Skeletal muscle cell (primary cell): ENCODE measurements at regions not wholly inside any gene's neighbourhood (a gene's known extent, or its start where the extent isn't known, plus 50 kb on each side); places are given as distances from the start of the nearest gene placed in this dataset.
"Not testable (repeated sequence)": the region's sequence is repeated elsewhere in the genome, so short reads cannot be mapped to it uniquely, and the experiment has no call there.

Experiments
- DNase-seq: peaks from one replicate; pipeline ENCODE4 v3.0.0-alpha.2; 2010; ENCODE audit warnings: low read depth
- H3K4me3 ChIP-seq: 2 replicates; pipeline ENCODE4 v1.5.1; 2011; ENCODE audit warnings: low read depth, mild to moderate bottlenecking, control low read depth, low read length, moderate library complexity

DNA sequence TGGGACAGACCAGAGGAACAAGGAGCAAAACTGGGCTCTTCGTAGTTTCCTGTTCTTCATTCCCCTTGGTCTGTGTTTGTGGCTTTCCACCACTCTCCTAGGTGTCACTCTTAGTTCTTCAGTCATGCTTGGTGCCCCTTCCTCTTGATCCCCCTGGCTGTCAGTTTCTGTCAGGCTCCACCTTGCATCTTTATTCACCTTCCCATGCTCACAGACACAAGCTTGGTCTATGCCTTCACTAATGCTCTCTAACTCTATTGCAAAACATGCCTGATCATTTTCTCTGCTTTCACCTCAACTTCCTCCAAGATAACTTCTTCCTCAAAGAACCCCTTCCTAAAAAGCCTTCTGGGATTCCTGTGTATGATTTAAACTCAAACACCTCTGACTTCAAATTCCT lies 122.9 kb downstream of the GLUL start:
- no peak overlapping the region for H3K4me3 ChIP-seq

GRCh38 chr1:182264185-182264584 lies 127.4 kb downstream of the GLUL start:
- DNase-seq, result no peak
- H3K4me3 ChIP-seq, result no peak overlapping the region

More for the DNA sequence above, 122.9 kb downstream of the GLUL start:
- no peak for DNase-seq

DNA sequence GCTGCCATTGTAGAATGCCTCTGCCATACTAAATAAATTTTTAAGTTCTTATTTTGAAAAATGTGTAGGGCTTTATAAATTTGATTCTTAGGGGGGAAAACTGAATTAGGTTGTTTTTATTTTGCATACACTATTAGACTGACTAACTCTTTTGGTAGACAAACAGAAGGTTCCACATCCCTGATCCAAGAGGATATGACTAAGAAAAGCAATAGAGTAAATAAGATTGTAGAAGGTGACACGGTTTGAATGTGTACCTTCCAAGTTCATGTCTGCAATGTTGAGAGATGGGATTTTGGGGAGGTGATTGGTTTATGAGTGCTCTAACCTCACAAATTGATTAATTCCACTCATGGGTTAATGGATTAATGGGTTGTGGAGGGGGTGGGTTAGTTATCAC lies 127.9 kb downstream of the GLUL start:
- DNase-seq, result no peak
- H3K4me3 ChIP-seq, result no peak overlapping the region

GRCh38 chr1:182262425-182262824 lies 129.2 kb downstream of the GLUL start:
- DNase-seq, result no peak
- no peak overlapping the region for H3K4me3 ChIP-seq

- H3K4me3 ChIP-seq, result no peak overlapping the region
- DNase-seq, result no peak
Observed at GRCh38 chr1:182261655-182262054, 129.9 kb downstream of the GLUL start.

DNA sequence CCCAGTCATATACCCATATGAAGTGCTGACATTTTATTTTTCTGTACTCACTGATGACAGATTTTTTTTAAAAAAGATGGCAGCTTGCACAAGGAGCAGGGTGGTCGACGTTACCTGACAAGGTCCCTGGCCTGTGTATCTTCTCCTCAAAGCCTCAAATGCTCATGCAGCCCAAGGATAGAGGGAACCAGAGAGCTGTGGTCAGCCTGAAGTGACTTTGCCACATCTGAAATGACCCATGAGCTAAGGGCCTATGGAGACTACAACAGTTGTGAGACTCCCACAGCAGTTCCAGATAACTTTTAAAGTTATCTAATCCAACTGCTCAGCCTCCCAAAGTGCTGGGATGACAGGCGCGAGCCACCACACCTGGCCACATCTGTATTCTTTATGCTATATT lies 131.1 kb downstream of the GLUL start:
- H3K4me3 ChIP-seq, result no peak overlapping the region
- DNase-seq, result no peak

DNA sequence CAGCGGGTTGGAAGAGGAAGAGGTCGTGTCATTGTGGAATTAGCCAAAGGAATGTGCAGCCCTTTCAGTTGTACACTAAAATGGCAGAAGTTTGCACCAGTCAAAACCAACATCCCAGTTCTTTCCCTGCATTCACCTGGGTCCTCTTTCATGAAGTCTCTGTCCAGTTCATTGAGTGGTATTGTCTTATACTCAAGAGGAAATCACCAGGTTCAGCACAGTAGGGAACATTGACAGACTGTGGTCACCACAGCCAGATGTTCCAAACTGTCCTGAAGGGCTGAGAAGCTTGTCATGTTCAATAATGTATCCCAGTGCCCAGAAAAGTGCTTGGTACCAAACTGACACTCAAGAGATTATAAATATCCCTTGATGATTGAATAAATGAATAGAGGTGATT lies 131.6 kb downstream of the GLUL start:
- DNase-seq, result no peak
- no peak overlapping the region for H3K4me3 ChIP-seq

DNA sequence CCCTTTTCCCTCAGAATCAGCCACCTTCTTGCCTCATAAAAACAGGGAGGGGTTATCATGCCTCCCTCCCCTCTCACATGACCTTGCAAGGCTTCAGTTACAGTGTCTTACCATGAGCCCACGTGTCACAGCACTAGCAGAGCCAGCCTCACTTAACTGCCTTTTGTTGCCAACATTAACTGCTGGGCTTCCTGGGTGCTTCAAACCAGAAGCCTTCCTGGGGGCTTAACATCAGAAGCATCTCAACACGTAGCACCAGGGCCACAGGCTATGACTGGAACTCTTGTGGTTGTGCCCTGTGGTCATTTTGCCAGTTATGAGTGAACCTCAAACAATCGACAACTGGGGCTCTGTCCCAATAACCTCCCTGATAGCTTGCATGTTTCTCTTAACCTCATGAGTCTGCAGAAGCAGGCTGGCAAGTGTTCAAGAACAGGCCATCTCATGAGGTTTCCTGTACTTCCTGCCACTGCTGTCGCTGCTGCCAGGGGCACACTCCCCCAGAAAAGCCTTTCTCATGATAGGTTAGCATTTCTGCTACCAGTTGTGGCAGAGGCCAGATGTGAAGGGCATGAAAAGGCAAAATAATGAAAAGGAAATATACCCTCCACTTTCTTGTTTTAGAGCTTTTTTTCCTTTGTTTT lies 132.2 kb downstream of the GLUL start:
- peak; percentile 59 for DNase-seq
- no peak overlapping the region for H3K4me3 ChIP-seq

- no peak for DNase-seq
- H3K4me3 ChIP-seq, result no peak overlapping the region
Observed at GRCh38 chr1:182257369-182258063, 134.1 kb downstream of the GLUL start.

DNA sequence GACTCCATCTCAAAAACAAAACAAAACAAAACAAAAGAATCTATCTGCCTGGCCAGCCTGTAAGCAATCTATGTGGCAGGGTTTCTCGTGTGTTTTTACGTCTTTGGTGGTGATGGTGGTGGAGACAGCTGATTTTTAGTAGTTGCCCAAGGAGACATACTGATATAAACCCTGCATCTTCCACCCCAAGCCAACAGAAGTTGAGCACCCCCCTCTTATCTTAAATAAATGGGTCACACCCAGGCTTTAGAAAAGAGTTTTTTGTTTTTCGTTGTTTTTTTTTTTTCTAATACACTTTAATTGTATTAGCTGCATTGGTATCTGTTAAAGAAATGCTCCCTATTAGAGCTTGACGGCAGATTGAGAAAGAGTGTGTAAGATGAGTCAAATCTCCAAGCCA lies 134.7 kb downstream of the GLUL start:
- no peak for DNase-seq
- no peak overlapping the region for H3K4me3 ChIP-seq

- no peak for DNase-seq
- H3K4me3 ChIP-seq, result no peak overlapping the region
Observed at GRCh38 chr1:182255494-182255893, 136.1 kb downstream of the GLUL start.

DNA sequence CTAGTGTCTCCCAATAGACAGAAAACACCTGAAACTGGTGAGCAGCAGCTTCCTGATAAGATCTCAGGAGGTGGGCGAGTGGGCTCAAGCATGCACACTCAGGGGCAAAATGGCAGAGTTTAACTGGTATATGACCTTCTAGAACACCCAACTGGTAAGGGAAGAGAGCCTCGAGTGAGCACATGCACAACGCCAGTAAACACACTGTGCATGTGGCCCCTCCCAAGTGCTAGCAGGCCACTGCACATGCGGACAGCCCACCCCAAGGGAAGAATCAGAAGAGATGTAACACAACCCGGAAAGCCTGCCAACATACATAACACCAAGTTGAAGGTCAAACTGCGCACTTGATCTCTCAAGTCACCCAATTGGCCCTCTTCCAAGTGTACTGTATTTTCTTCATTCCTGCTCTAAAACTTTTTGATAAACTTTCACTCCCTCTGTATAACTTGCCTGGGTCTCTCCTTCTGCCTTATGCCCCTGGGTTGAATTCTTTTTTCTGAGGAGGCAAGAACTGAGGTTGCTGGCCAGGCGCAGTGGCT lies 138.2 kb downstream of the GLUL start:
- no peak for DNase-seq
- no peak overlapping the region for H3K4me3 ChIP-seq

DNA sequence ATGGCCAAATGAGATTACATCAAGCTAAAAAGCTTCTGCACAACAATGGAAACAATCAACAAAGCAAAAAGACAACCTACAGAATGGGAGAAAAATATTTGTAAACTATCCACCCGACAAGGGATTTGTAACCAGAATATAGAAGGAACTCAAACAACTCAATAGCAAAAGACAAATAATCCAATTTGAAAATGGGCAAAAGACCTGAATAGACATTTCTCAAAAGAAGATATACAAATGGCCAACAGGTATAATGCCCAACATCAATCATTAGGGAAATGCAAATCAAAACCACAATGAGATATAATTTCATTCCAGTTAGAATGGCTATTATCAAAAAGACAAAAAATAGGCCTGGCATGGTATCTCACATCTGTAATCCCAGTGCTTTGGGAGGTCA lies 140.0 kb downstream of the GLUL start:
- no peak overlapping the region for H3K4me3 ChIP-seq
- no peak for DNase-seq

DNA sequence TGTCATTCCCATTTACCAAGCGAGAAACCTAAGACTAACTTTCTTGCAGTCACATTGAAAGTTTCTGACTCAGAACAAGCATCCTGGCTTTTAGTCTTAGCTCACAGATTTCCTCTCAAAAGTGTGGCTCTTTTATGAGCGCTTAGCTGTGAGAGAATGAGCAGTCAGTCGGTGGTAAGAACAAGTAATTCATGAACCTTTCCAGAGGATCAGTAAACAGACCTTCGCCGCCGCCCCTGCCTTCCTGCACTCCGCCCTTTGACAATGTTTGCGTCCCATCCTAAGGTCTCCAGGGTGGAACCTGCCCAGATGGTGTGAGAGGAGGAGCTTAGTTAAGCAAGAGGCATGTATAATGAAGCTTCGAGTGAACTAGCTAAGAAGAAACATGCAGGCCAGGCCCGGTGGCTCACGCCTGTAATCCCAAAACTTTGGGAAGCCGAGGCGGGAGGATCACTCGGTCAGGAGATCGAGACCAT lies 142.4 kb downstream of the GLUL start:
- DNase-seq, result no peak
- no peak overlapping the region for H3K4me3 ChIP-seq

DNA sequence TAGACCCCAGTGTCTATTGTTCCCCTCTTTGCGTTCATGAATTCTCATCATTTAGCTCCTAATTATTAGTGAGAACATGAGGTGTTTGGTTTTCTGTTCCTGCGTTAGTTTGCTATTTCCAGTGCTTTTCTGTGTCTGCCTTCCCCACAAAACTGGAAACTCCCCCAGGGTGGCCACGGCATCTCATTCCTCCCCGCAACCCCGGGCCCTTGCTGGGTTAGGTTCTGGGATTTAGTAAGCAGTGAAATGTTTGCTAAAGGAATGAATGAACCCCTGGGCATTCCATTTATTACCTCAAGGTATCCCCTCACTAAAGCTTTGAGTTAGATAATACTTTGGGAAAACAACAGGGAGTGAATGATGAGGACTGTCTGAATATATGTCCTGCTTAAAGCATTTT lies 142.9 kb downstream of the GLUL start:
- no peak for DNase-seq
- no peak overlapping the region for H3K4me3 ChIP-seq

DNA sequence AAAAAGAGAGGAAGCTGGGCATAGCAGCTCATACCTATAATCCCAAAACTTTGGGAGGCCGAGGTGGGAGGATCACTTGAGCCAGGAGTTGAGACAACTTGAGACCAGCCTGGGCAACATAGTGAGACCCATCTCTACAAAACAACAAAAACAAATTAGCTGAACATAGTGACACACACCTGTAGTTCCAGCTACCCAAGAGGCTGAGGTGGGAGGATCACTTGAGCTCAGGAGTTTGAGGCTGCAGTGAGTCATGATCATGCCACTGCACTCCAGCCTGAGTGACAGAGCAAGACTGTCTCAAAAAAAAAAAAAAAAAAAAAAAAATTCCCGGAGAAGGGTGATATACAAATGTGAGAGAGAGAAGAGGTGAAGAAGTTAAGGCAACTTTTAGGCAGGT lies 143.8 kb downstream of the GLUL start:
- H3K4me3 ChIP-seq, DNase-seq: not testable (repeated sequence)

GRCh38 chr1:182246783-182247182 lies 144.8 kb downstream of the GLUL start:
- DNase-seq, result no peak
- no peak overlapping the region for H3K4me3 ChIP-seq

DNA sequence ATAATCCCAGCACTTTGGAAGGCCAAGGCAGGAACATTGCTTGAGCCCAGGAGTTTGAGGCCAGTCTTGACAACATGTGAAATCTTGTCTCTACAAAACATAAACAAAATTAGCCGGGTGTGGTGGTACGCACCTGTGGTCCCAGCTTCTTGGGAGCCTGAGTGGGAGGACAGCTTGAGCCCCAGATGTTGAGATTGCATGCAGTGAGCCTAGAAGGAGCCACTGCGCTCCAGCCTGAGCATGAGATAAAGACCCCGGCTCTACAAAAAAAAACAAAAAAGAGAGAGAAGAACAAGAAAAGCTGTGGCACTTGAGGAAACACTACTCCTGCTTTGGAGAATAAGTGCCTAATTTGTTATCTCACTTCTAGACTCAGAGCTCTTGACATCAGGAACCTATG lies 146.6 kb downstream of the GLUL start:
- no peak for DNase-seq
- no peak overlapping the region for H3K4me3 ChIP-seq

GRCh38 chr1:182244451-182244850 lies 147.1 kb downstream of the GLUL start:
- H3K4me3 ChIP-seq, result no peak overlapping the region
- no peak for DNase-seq

GRCh38 chr1:182242641-182243040 lies 148.9 kb downstream of the GLUL start:
- H3K4me3 ChIP-seq, result no peak overlapping the region
- DNase-seq, result no peak

DNA sequence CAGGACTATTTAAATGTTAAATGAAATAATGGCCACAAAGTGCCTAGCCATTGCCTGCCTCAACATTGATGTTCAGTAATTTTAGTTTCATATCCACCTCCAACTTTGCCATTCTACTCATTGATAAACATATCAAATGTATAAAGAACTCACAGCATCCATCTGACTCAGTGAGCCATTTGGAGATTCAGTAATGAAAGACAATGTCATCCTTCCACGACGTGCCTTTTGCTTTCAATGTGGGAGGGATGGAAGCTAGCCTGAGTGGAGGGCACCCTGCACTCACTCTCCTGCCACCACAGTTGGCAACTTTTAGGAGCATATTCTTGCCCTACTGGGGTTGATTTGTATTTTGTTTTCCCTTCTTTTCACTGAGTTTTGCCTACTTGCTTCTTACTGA lies 151.5 kb downstream of the GLUL start:
- DNase-seq, result no peak
- no peak overlapping the region for H3K4me3 ChIP-seq
